ENCODE measurements at regions not wholly inside any gene's neighbourhood (a gene's known extent, or its start where the extent isn't known, plus 50 kb on each side); places are given as distances from the start of the nearest gene placed in this dataset.

GRCh38 chr2:83650898-83651297 is 808.2 kb downstream of the SUCLG1 start:
- CTCF ChIA-PET = no interaction called here
- H3K27ac Mint-ChIP-seq = no peak overlapping the region
- H3K27me3 Mint-ChIP-seq = no peaks in the 10 kb centered on the region
- no peak for DNase-seq
- ATAC-seq = no peak
- no peaks in the 10 kb centered on the region for H3K36me3 Mint-ChIP-seq
- no peaks in the 10 kb centered on the region for H3K9me3 Mint-ChIP-seq (ENCODE audit: low read depth)
- H3K4me1 Mint-ChIP-seq = no peaks in the 10 kb centered on the region
- H3K4me3 Mint-ChIP-seq = no peak overlapping the region

DNA sequence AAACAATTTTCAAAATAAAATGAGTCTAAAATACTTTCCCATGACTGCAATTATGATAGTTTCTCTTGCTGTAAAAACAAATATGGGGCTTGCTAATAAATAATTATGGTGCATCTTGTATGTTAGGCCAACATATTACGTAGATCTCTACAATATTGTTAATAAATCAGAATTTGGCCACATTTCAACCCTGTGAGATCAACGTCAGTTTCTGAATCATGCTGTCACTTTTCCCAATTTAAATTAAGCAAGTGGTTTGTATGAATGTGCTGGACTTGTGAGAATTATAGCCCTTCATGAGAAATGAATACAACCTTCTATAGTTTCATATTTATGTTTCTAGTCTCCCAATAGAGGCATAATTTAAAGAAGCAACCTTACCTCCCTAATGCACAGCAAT is 808.9 kb downstream of the SUCLG1 start:
- Mint-ChIP-seq H3K36me3 (no peaks in the 10 kb centered on the region), H3K27ac (no peak overlapping the region), H3K27me3 (no peaks in the 10 kb centered on the region), H3K4me1 (no peaks in the 10 kb centered on the region), H3K4me3 (no peak overlapping the region), H3K9me3 (ENCODE audit: low read depth) (no peaks in the 10 kb centered on the region)
- no peak for DNase-seq
- CTCF ChIA-PET = no interaction called here
- no peak for ATAC-seq

DNA sequence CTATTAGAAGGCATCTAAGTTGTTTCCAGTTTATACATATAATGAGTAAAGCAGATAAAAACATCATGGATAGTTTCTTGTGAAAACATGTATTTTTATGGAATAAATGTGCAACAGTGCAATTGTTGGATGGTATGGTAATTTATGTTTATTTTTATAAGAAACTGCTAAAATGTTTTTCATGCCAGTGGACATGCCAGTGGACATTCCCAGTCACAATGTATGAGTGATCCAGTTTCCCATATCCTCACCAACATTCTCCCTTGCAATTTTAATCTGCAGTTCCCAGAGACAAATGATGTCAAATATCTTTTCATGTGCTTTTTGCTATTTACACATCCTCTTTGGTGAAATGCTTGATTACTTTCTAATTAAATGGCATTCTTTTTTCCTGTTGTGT is 818.6 kb downstream of the SUCLG1 start:
- Mint-ChIP-seq H3K27me3 (no peaks in the 10 kb centered on the region), H3K4me1 (no peaks in the 10 kb centered on the region), H3K9me3 (ENCODE audit: low read depth) (peaks cover 6% of the 10 kb centered on the region), H3K27ac (no peak overlapping the region), H3K4me3 (no peak overlapping the region), H3K36me3 (no peaks in the 10 kb centered on the region)
- CTCF ChIA-PET = no interaction called here
- ATAC-seq (no peak), DNase-seq (no peak)

GRCh38 chr2:83633423-83633822 is 825.7 kb downstream of the SUCLG1 start:
- Mint-ChIP-seq H3K36me3 (no peaks in the 10 kb centered on the region), H3K4me3 (no peak overlapping the region), H3K27me3 (no peaks in the 10 kb centered on the region), H3K4me1 (no peaks in the 10 kb centered on the region), H3K9me3 (ENCODE audit: low read depth) (peaks cover 8% of the 10 kb centered on the region), H3K27ac (no peak overlapping the region)
- ATAC-seq (no peak), DNase-seq (no peak)
- CTCF ChIA-PET = no interaction called here

DNA sequence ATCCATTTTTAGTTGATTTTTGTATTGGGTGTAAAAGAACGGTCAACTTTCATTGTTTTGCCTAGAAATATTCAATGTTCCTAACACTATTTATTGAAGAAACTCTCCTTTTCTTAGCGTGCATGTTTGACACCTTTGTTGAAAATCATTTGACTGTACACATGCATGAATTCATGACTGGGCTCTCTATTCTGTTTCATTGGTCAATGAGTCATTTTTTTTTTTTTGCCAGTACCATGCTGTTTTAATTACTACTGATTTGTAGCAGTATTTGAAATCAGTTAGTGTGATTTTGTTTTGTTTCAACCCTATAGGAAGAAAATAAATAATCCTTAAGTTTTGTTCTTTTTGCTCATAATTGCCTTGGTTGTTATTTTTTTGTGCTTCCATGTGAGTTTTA is 828.7 kb downstream of the SUCLG1 start:
- no peak for DNase-seq
- Mint-ChIP-seq H3K4me1 (no peaks in the 10 kb centered on the region), H3K27ac (no peak overlapping the region), H3K27me3 (no peaks in the 10 kb centered on the region), H3K36me3 (no peaks in the 10 kb centered on the region), H3K9me3 (ENCODE audit: low read depth) (peaks cover 10% of the 10 kb centered on the region), H3K4me3 (no peak overlapping the region)
- ATAC-seq = no peak
- CTCF ChIA-PET = no interaction called here

- no peak overlapping the region for H3K4me3 Mint-ChIP-seq
- no peaks in the 10 kb centered on the region for H3K36me3 Mint-ChIP-seq
- H3K4me1 Mint-ChIP-seq = no peaks in the 10 kb centered on the region
- CTCF ChIA-PET = no interaction called here
- DNase-seq = no peak
- no peak for ATAC-seq
- H3K27ac Mint-ChIP-seq = no peak overlapping the region
- peaks cover 13% of the 10 kb centered on the region for H3K9me3 Mint-ChIP-seq (ENCODE audit: low read depth)
- H3K27me3 Mint-ChIP-seq = no peaks in the 10 kb centered on the region
Measured at GRCh38 chr2:83615511-83615910, 843.6 kb downstream of the SUCLG1 start.

GRCh38 chr2:83613178-83613577 is 845.9 kb downstream of the SUCLG1 start:
- CTCF ChIA-PET = no interaction called here
- H3K27me3 Mint-ChIP-seq = no peaks in the 10 kb centered on the region
- peaks cover 5% of the 10 kb centered on the region for H3K9me3 Mint-ChIP-seq (ENCODE audit: low read depth)
- DNase-seq = no peak
- H3K27ac Mint-ChIP-seq = no peak overlapping the region
- H3K36me3 Mint-ChIP-seq = no peaks in the 10 kb centered on the region
- no peak for ATAC-seq
- no peak overlapping the region for H3K4me3 Mint-ChIP-seq
- H3K4me1 Mint-ChIP-seq = no peaks in the 10 kb centered on the region

- H3K27ac Mint-ChIP-seq = no peak overlapping the region
- no peaks in the 10 kb centered on the region for H3K36me3 Mint-ChIP-seq
- CTCF ChIA-PET = no interaction called here
- H3K4me1 Mint-ChIP-seq = no peaks in the 10 kb centered on the region
- peaks cover 11% of the 10 kb centered on the region for H3K9me3 Mint-ChIP-seq (ENCODE audit: low read depth)
- DNase-seq (no peak), ATAC-seq (no peak)
- H3K27me3 Mint-ChIP-seq = no peaks in the 10 kb centered on the region
- H3K4me3 Mint-ChIP-seq = no peak overlapping the region
Measured at GRCh38 chr2:83602753-83603152, 856.3 kb downstream of the SUCLG1 start.

DNA sequence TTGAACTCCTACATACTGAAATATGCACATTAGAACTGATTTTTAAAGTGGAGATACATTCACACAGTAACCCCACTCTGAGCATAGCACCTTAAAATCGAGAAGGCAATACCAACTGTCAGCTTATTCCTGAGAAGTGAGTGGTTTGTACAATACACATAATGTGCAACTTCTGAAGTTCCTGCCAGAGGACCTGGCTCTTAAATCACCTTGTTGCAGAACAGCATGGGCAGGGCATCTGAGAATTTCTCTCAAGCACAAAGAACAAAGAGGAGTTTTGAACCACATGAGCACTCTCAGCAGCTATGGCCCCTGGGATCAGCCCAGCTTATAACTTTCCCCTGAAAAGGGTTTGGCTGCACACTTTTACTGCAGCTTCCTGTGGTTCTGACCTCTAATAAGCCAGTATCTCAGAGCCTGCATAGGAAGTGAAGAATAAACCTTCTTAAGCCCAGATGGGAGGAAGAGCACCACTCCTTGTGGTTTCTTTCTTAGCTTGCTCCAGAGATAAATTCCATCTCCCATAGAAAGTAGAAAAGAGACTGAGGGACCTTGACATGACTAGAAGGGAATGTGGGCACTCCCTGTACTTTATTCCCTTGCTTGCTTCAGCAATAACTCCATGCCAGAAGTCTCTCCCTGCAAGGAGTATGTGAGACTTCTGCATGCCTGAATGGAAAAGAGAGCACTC is 862.3 kb downstream of the SUCLG1 start:
- no peak for ATAC-seq
- CTCF ChIA-PET = no interaction called here
- H3K4me3 Mint-ChIP-seq = no peak overlapping the region
- H3K9me3 Mint-ChIP-seq (ENCODE audit: low read depth) = peaks cover 2% of the 10 kb centered on the region
- no peaks in the 10 kb centered on the region for H3K4me1 Mint-ChIP-seq
- DNase-seq = no peak
- H3K27me3 Mint-ChIP-seq = no peaks in the 10 kb centered on the region
- H3K36me3 Mint-ChIP-seq = no peaks in the 10 kb centered on the region
- H3K27ac Mint-ChIP-seq = no peak overlapping the region

- DNase-seq (no peak), ATAC-seq (no peak)
- Mint-ChIP-seq H3K36me3 (no peaks in the 10 kb centered on the region), H3K9me3 (ENCODE audit: low read depth) (peaks cover 3% of the 10 kb centered on the region), H3K4me3 (no peak overlapping the region), H3K27ac (no peak overlapping the region), H3K4me1 (no peaks in the 10 kb centered on the region), H3K27me3 (no peaks in the 10 kb centered on the region)
- CTCF ChIA-PET = no interaction called here
Measured at GRCh38 chr2:83595926-83596325, 863.2 kb downstream of the SUCLG1 start.

GRCh38 chr2:83595121-83595690 is 863.9 kb downstream of the SUCLG1 start:
- Mint-ChIP-seq H3K4me1 (no peaks in the 10 kb centered on the region), H3K27ac (no peak overlapping the region)

DNA sequence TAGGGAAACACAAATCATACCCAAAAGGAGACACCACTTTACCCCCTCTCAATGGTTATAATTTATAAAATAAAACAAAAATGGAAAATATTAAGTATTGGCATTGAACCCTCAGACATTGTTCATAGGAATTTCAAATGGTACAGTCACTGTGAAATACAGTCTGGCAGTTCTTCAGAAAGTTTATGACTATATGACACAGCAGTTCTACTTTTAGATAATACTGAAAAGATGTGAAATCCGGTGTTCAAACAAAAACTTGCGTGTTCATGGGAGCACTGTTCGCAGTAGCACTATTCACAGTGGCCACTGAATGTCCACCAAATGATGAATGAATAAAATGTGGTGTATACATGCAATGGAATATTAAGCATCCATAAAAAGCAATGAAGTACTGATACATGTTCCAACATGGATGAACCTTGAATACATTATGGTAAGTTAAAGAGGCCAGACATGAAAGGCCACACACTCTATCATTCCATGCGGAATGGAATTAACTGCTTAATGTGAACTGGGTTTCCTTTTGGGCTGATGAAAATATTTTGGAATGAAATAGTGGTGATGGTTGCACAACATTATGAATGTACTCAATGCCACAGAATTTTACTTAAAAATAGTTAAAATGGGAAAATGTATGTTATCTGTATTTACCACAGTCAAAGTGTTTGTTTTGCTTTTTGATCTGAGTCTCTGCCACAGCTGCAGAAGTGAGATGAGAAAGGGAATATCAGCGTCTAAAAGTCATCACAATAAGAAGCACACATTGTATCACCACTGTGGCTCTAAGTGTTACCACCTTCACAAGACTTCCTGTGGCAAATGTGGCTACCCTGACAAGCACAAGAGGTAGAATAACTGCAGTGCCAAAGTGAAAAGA is 864.6 kb downstream of the SUCLG1 start:
- CTCF ChIA-PET = no interaction called here
- no peaks in the 10 kb centered on the region for H3K4me1 Mint-ChIP-seq
- no peak overlapping the region for H3K27ac Mint-ChIP-seq
- no peaks in the 10 kb centered on the region for H3K36me3 Mint-ChIP-seq
- DNase-seq (no peak), ATAC-seq (no peak)
- peaks cover 5% of the 10 kb centered on the region for H3K9me3 Mint-ChIP-seq (ENCODE audit: low read depth)
- H3K4me3 Mint-ChIP-seq = no peak overlapping the region
- no peaks in the 10 kb centered on the region for H3K27me3 Mint-ChIP-seq

More at GRCh38 chr2:83595121-83595690, 863.9 kb downstream of the SUCLG1 start:
- Mint-ChIP-seq H3K36me3 (no peaks in the 10 kb centered on the region), H3K27me3 (no peaks in the 10 kb centered on the region), H3K9me3 (ENCODE audit: low read depth) (peaks cover 5% of the 10 kb centered on the region), H3K4me3 (no peak overlapping the region)
- DNase-seq (no peak), ATAC-seq (no peak)
- CTCF ChIA-PET = no interaction called here

GRCh38 chr2:83587309-83587708 is 871.8 kb downstream of the SUCLG1 start:
- no peak overlapping the region for H3K27ac Mint-ChIP-seq
- H3K9me3 Mint-ChIP-seq (ENCODE audit: low read depth) = peaks cover 2% of the 10 kb centered on the region
- H3K4me1 Mint-ChIP-seq = no peaks in the 10 kb centered on the region
- CTCF ChIA-PET = no interaction called here
- no peak for DNase-seq
- ATAC-seq = no peak
- no peaks in the 10 kb centered on the region for H3K36me3 Mint-ChIP-seq
- no peak overlapping the region for H3K4me3 Mint-ChIP-seq
- H3K27me3 Mint-ChIP-seq = no peaks in the 10 kb centered on the region

- ATAC-seq (no peak), DNase-seq (no peak)
- Mint-ChIP-seq H3K36me3 (no peaks in the 10 kb centered on the region), H3K4me1 (no peaks in the 10 kb centered on the region), H3K9me3 (ENCODE audit: low read depth) (peaks cover 2% of the 10 kb centered on the region), H3K4me3 (no peak overlapping the region), H3K27me3 (no peaks in the 10 kb centered on the region), H3K27ac (no peak overlapping the region)
- CTCF ChIA-PET = no interaction called here
Measured at GRCh38 chr2:83585250-83585649, 873.8 kb downstream of the SUCLG1 start.

Data from activated CD8-positive, alpha-beta memory T cell treated with anti-CD3 and anti-CD28 coated beads, Interleukin-2, amount 10 ng/mL, durations not matched to agents 7 days and 5 days (primary cell).